Retinal pigment epithelial cell (primary cell): ENCODE measurements at regions not wholly inside any gene's neighbourhood (a gene's known extent, or its start where the extent isn't known, plus 50 kb on each side); places are given as distances from the start of the nearest gene placed in this dataset.

Experiments
- DNase-seq: peaks from one replicate; pipeline ENCODE4 v3.0.0-alpha.2; 2010; ENCODE audit warnings: low read depth
- H3K4me3 ChIP-seq: 2 replicates; pipeline ENCODE4 v1.5.1; 2011; ENCODE audit warnings: mild to moderate bottlenecking, low read length, control low read depth, moderate library complexity
- CTCF ChIP-seq: conservative IDR thresholded peaks from 2 replicates; pipeline ENCODE4 v1.5.1; 2011; ENCODE audit warnings: low read depth, low read length, control low read depth, inconsistent platforms

GRCh38 chr14:101017209-101017608, 113.7 kb upstream of the RTL1 start:
- no peak overlapping the region for H3K4me3 ChIP-seq
- TF ChIP-seq CTCF, result no peak
- DNase-seq, result no peak

- H3K4me3 ChIP-seq, result no peak overlapping the region
These were observed 114.5 kb upstream of the RTL1 start for GRCh38 chr14:101017806-101018560.

GRCh38 chr14:101018561-101019290, 115.2 kb upstream of the RTL1 start:
- no peak overlapping the region for H3K4me3 ChIP-seq
- TF ChIP-seq CTCF, result no peak
- no peak for DNase-seq

More at GRCh38 chr14:101017806-101018560, 114.5 kb upstream of the RTL1 start:
- DNase-seq, result no peak
- TF ChIP-seq CTCF, result no peak

GRCh38 chr14:101019541-101019940, 116.0 kb upstream of the RTL1 start:
- H3K4me3 ChIP-seq, result no peak overlapping the region
- no peak for TF ChIP-seq CTCF
- no peak for DNase-seq

- H3K4me3 ChIP-seq, result no peak overlapping the region
- TF ChIP-seq CTCF, result no peak
- DNase-seq, result no peak
These were observed 116.6 kb upstream of the RTL1 start for GRCh38 chr14:101019990-101020710.

- H3K4me3 ChIP-seq, result no peak overlapping the region
- no peak for TF ChIP-seq CTCF
- no peak for DNase-seq
These were observed 117.4 kb upstream of the RTL1 start for GRCh38 chr14:101020834-101021370.
